Mucosa of gallbladder (tissue), 1 donor: ENCODE measurements at regions not wholly inside any gene's neighbourhood (a gene's known extent, or its start where the extent isn't known, plus 50 kb on each side); places are given as distances from the start of the nearest gene placed in this dataset.

ENCODE experiments used
- DNase-seq: peaks from one replicate; pipeline ENCODE4 v3.0.0-alpha.2; 2020; ENCODE audit warnings: low spot score
- donor health status: DM: no; HTN: no; CAD: no.

DNA sequence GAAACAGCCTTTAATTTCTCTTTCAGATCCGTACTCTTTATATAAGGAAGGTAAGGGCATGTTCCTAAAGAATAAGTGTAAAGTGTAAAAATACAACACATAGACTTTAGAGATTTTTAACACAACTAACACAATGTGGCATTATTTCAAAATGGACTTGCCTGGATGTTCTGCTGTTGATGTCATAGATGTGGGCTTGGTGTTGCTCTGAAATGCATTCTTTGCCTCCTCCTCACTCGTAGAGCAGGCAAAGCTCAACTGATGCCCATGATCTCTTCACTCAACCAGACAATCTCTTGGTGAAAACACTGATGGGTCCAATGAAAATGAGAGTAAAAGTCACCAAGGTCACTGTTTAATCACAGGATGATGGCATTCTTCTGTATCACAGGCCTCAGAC, 174.2 kb upstream of the TCERG1L start:
- DNase-seq: no peak

DNA sequence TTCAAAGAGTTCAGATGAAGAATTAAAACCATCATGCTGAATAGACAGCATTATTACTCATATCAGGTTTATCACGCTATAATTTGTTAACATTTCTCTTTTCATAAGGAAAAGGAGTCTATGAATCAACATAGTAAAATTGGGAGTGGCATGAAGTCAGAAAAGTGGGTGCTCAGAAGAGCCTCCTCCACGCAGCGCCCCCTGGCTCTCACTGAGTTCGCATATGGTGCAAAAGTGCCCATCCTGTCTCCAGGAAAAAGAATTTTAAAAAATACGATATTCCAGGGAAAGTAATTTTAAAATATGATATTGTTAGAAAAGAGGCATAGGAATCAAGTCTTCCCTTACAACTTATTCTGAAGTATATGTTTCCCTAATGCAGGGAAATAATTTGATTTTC, 176.3 kb upstream of the TCERG1L start:
- DNase-seq: no peak

DNA sequence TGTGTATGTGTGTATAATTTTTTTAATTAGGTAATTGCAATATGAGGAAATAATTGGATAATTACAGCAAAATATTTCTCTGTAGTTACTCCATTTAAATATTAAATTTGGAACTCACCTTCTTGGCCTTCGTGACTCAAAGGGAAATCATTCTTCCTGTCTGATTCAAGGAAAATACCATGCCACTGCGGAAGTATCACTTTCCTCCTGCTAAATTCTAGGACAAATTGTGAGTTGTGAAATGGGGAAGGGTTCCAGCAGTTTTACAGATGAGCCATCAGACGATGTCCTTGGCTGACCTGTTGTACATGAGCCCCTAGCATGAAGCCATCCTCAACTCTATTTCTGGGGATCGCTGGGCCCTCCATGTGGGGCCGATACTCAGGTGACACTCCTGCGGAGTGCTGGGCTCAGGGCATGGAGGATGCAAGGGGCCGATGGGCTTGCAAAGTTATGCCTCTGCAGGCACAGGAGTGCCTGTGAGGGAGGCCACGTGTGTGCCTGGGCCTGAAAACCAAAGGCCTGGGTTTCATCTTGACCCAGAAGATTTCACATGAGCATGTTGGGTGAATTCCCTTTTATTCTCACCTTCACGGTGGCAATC, 179.6 kb upstream of the TCERG1L start:
- DNase-seq: no peak

DNA sequence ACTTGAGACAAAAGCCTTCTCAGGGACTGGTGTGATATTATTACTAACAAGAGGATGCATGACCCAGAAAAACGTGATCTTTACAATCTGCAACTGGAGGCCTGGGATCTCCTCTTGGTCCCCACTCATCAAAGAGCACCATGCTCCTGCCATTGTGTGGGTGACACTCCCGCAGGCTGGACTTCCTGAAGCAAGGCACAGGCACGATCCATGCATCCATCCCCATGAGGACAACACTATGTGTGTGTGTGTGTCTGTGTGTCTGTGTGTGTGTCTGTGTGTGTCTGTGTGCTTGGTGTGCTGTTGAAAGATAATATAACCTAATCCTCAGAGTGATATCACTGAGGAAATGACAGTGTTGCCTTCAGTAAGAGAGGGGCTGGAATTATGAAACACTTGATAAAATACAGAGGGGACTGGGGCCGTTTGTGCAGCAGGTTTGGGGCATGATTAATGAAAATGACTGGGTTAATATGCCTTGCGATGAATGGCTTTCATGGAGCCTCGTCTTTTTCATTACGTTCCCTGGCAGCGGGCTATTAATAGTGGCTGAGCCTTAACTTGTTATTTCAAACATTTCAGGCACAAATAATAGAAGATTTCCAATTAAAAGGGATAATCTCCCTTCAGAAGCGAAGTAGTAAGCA, 180.8 kb upstream of the TCERG1L start:
- no peak for DNase-seq

DNA sequence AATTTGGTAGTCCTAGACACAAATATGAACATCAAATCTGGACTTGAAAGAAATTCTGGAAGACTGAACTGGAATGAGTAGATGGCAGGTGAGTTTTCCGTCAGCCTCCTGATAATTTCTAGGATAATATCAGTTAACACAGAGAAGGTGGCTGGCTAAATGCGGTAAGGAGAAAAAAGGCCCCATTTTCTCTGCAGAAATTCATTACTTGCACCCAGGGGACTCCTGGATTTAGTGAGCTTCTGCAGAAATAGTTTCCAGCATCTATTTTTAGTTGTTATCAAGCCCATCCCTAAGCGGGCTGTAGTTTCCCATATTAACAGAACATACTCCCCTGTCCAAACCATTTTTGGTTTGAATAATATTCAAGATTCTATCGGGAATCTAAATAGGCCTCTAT, 181.9 kb upstream of the TCERG1L start:
- DNase-seq: no peak

DNA sequence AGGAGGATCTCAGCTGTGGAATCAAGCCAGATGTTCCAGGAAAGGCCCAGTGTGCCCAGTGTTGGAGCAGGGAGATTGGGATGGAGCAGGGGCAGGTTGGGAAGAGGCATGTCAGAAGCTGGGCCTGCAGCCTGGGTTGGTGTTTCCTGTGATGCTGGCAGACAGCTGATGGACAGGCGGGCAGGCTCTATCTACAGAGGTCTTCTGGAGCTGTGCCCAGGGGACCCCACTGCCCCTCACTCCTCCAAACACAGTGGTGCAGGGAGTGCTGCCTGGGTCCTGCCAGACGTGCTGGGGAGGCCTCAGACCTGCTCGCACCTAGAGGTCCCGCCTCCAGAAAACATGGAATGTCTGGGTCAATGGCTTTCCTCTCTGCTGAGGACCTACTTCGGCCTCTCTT, 182.9 kb upstream of the TCERG1L start:
- DNase-seq: no peak

DNA sequence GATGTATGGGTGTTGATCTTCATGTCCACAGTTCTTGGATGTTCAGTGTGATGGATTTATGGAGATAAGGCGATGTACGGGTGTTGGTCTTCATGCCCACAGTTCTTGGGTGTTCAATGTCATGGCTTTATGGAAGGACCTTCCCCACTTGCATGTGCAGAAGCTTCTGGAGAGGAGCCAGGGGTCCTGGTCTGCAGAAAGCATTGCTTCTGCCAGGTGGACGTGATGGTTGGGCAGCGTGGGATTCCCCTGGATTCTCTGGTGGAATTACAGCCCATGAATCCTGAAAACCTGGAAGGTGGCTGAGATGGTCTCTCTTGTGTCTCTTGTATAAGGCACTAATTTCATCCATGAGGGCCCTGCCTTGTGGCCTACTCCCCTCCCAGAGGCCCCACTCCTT, 183.7 kb upstream of the TCERG1L start:
- no peak for DNase-seq

DNA sequence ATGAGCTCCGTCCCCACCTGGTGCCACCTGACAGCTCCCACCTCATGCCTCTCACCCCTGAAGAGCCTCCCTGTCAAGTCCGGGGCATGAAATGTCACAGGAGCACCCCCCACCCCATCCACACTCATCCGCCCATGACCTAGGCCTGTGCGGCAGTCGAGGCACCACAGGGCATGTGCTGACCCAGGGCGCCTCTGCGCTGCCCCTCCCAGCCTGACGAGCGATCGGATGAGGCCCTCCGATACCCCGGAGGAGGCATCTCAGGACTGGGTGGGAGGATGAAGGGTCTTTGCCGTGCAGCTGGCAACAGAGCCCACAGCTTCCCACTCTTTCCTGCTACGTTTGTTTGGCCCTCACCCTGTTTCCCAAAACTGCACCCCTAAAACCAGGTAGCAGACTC, 184.4 kb upstream of the TCERG1L start:
- no peak for DNase-seq

DNA sequence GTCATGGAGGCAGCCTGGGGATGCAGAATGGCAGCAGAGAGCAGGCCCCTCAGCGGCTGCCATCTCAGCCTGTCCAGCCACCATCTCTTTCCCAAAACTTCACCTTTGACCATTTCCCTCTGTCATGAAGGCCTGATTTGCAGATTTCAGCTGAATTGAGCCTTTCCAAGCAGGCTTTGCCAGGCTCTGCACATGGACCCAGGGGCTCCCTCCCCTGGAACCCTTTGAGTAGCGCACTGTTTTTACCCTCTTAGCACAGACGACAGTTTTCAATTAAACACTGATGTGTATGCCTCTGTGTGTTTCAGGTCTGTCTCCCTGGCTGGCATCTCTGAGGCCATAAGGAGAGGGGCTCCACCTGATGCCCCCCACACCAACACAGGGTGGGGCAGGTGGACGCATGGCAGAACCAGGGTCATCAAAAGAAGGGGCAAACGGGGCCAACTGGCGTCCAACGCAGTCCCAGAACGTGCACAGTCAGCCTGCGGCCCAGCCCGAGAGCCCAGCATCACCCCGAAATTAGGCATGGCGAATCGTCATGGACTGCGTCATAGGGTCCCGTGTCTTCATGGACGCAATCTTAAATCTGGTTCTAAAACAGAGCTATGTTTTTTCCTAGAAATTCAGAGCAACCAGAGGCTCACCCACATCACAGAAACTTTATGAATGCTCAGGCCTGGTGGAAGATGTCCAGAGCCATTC, 185.0 kb upstream of the TCERG1L start:
- DNase-seq: no peak

DNA sequence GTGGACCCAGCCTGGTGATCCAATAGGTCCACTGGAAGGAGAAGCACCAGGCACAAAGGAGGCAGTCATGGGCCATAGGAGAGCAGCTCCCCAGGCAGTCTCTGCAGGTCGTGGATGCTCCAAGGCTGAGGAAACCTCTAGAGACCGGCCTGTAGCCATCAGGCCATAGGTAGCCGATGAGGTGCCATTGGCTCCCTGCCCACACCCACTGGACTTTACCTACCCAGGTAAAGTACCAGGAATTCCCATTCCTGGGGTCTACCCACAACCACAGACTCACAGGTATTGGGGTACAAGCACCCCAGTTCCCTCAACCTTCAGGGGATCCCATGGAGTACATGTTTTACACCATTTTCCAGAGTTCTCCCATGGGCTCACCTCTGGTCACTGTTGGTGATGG, 188.0 kb upstream of the TCERG1L start:
- DNase-seq: no peak

DNA sequence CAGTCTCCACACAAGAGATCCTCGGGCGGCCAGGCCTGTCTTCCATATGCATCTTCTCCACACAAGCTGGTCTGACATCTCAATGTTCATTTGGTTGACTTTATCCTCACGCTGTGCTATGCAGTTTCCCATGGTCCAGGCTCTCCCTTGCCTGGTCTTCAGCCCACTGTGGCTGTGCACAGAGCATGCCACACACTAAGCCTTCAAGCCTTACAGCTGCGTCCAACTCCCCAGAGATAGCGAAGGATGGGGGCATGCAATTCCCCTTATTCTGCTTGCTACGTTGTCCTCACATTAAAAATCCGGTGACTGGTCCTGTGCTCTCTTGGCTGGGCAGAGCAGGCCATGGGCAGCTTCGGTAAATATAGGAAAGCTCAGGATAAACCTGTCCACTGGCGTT, 188.7 kb upstream of the TCERG1L start:
- no peak for DNase-seq

DNA sequence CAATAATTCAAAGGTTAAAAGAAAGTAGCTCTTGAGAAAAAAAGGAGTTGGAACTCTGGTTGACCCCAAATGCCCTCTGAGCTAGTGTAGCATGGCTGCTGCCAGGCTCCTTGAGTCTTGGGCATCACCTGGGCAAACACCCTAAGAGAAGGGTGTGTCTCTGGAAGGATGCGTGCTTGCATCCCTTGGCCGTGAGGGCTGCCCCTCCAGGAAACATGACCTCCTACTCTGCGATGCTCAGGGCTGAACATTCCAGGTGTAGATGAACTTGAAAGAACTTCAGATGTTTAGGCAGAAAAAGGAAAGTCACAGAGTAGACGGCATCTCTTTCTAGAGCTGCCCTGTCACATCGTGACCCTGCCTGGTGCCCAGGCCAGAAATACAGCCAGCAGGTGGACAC, 189.4 kb upstream of the TCERG1L start:
- no peak for DNase-seq

DNA sequence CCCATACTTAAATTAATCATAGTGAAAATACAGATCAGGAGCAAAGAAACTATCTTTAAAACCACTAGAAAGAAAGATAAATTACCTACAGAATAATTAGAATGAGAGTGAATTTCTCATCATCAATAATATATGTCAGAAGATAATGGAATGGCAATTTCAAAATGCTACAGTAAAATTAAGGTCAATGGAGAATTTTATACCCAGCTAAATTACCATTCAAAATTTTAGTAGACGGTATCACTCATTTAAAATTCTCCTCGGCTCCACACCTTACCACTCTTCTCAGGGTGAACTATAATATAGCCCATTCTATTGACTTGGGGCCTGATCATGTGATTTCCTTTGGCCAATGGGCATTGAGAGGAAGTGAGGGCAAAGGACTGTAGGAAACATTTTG, 192.5 kb upstream of the TCERG1L start:
- DNase-seq: no peak

DNA sequence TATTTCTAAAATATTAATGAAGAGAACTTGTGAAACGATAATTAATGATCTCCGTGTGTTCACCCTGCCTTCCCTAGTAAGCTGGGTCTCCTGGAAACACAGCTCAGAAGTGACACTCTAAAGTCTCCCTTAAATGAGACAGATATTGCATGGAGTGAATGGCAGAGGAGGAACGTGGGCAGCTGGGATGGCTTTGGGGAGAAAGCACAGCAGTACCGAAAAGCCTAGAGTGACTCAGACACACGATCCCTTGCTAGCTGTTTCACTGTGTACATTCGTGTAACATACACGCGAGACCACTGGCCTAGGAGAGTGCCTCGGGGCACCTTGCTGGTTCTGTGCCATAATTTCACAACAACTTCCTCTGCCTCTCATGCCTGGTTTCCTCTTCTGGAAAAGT, 199.9 kb upstream of the TCERG1L start:
- DNase-seq: no peak

DNA sequence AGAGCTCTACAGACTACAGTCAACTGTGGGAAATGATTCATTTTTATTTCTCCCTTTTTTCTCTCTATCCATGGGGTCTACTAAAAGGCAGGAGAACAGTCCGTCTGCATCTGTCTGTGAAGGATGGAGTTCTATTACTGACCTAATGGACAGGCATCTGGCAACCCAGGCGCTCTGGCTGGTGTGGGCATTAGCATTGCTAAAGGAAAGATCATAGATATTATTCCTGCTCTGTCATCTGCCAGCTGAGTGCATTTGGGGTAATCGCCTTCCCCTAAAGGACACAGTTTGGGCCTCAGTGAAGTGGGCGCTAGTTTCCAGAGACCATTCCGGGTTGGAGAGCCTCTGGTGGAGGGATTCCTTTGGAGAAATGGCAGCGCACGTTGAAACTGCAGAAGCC, 201.3 kb upstream of the TCERG1L start:
- no peak for DNase-seq

DNA sequence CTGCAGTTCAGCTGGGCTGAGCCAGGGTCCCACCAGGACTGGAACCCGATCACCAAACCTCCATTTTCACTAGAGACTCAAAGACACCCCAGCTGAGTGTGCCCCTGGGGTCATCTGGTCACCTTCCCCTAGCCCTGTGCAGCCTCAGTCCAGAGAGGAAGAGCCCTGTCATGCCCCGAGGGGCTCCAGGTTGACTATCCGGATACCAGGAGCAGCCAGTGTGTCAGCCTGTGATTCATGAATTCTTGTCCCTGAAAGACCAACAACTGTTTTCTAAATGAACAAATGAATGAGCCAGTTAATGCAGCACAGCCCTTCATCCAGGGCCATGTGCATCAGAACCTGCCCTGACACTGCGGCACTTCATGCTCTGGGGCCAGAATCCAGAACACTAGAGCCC, 201.9 kb upstream of the TCERG1L start:
- no peak for DNase-seq

DNA sequence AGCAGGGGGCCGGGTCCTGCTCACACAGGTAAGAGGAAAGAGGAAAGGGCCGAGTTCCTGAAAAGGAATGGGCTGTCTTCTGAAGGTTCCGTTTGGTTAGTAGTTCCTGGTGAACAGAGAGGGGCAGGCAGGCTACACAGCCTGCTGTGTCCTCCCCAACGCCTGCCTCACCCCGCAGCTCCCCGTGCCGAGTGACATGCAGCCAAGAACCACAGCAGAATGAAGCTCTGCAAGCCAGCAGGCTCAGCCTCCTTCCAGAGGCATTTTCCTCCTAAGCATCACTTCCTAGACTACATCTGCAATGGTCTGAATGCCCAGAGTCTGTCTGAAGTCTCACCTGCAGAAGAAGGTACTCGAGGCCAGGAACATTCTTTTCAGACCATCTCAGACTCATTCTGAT, 202.4 kb upstream of the TCERG1L start:
- DNase-seq: no peak

DNA sequence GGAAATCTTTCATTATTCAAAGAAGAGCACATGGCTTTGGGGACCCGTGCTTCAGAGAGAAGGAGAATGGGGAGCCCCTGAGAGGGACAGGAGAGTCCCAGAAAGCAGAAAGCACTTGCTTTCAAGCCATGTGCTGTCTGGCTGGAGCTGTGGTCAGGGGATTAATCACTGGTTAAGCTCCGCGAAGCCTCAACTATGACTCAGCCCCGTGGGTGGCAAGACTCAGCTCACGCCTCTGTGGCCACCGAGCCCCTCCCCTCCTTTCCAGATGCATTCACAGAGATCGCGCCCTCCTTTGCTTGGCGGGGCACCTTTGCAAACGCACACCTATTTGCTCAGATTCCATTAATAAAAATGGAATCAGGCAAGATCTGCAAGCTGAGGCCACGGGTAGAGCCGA, 202.9 kb upstream of the TCERG1L start:
- DNase-seq: no peak

DNA sequence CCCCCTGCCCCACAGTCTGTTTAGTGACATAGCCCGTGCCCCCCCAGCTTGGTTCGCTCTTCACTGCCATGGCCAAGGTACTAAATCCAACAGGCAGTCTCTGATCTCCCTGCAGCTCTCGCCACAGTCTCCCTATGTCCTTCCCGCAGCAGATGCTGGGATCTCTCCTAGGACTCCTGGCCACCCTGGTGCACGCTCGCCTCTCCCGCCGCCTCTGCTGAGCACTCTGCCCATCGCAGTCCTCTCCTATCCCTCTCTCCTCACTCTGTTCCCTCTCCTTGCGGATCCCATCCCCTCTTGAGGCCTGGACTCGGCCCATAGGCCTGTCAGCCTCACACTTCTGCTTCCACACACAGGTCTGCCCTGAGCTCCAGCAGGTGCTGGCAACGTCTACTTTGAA, 204.8 kb upstream of the TCERG1L start:
- no peak for DNase-seq

DNA sequence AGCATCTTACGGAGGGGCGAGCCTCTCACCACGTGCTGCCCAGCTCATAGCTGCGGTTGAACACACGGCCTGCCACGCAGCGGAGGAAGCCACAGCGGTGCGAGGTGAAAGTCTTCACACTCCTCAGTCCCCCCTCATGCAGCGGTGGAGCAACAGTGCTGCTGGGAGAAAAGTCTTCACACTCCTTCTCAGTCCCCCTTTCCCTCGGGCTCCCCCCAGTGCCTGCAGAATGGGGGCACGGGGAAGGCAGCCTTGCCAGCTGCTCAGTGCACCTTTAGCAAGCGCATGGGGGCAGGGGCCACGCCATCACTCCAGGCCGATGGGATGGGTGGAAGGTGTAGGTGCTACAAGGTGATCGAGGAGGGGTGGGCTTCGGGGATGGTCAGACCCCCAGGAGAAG, 206.3 kb upstream of the TCERG1L start:
- no peak for DNase-seq

DNA sequence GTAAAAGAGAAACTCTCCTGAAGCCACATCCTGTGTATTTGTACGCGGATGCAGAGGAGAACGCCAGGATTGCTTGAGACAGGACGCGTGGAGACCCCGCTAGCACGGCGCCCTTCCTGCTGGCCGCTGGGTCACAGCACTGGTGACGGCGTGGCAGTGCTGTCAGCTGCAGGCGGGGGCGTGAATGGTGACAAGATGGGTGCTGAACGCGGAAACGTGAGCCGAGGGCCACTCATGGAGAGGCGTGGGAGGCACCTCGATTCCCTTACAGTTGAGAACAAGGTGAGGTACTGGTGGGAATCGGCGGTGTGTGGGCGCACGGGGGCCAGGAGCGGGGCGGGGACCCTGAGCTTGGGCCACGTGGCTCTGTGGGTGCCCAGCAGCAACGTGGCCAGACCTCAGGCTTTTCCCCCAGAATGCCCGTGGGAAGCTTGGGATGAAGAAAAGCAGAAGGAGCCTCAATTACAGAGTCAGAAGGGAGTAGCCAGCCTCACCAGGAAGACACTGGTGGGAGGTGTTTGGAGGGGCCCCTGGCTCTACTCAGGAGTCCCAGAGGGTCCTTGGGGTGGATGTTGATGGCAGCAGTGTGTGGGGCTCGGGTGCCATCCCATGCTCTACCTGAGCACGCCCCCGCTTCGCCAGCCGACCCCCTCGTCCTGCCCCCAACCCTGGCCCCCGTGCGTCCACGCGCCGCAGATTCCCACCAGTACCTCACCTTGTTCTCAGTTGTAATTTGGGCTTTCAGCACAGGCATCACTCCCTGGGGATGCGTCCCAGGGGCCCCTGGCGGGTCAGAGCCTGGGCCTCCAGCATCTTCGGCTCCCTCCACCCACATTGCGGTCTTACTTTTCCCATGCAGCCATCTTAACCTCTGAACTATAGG, 208.4 kb upstream of the TCERG1L start:
- DNase-seq: no peak
